ENCODE measurements at regions not wholly inside any gene's neighbourhood (a gene's known extent, or its start where the extent isn't known, plus 50 kb on each side); places are given as distances from the start of the nearest gene placed in this dataset.

DNA sequence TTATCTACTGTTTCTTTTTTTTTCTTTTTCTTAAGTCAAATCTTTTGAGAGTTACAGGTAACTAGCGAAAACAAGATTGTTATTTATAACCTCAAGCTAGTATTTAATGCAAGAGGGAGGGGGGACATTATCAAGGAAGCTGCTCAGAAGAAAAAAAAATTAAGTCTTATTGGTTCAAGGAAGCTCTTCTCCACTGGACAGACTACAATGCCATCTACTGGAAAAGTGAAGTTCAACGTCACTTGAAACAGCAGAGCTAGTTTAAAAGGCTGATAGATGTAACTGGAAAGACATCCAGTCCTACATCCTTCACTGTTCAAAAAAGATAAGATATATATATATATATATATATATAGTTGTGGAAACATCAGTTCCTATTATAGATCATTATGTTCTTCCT is 418.0 kb upstream of the PSMD7 start:
- DNase-seq: peak; percentile 61 to 84

- no peak for DNase-seq
These were observed 419.5 kb upstream of the PSMD7 start for GRCh38 chr16:73877150-73877549.

GRCh38 chr16:73875996-73876690 is 420.5 kb upstream of the PSMD7 start:
- DNase-seq: no peak

GRCh38 chr16:73874324-73874723 is 422.3 kb upstream of the PSMD7 start:
- no peak for DNase-seq

DNA sequence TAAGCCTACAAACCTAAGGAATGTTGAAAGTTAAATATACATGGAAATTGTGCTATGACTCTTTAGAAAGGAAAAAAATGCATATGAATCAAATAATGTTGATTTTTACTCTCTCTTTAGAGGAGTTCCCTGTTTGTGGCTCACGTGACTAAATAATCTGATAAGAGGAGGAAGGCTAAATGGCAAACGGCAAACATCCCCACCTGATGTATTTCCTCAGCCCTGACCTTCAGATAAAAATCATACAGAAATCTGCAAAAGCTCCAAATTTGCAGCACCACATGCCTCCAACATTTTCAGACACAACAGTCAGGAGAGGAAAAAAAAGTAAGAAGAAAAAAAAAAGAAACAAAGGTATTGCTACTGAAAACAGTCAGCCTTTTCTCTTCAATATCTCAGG is 423.0 kb upstream of the PSMD7 start:
- no peak for DNase-seq

- DNase-seq: no peak
These were observed 423.8 kb upstream of the PSMD7 start for GRCh38 chr16:73872856-73873255.

DNA sequence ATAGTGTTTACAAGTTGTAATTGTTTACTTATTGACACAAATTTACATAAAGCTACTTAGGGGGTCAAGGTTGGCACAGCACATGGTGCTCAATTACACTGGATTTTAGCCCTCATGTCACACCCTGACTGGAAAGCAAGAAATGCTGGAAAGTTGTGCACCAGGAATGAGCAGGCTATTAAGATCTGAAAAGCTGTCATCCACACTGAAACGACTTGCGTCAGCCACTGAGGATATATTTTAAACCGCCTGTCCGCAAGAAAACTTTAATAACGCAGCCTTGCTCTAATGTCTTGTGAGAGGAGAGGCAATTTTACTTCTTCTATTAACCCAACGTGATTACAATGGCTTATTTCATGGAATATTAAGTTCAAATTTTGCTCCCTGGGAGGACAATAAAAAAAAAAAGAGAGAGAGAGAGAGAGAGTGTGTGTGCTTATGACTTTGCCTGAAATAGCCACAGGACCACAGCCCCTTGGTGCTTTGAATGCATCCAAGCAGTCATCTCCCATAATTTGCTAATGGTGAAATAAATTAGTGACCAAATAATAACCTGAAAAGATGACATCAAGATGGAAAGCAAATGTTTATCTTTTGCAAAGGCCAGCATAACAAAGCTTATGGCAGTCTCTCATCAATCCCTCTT is 425.4 kb upstream of the PSMD7 start:
- DNase-seq: no peak

- no peak for DNase-seq
These were observed 427.5 kb upstream of the PSMD7 start for GRCh38 chr16:73869126-73869525.

GRCh38 chr16:73864868-73865267 is 431.7 kb upstream of the PSMD7 start:
- no peak for DNase-seq

DNA sequence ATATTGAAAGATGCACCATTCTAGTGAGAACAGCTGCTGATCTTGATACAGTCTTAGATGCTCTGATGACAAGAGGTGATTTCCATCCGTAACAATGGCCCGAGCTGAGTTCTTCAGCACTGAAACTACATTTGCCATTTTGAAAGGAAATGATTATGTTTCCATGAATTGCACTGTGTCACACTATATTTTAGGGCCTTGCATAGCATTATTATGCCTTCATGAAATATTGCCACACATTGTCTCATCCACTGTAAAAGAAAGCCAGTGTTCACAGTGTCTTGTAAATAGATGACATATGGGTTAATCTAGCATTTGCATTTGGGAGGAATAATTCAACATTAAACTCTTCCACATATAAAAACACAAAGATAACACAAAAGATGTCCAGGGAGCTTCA is 438.3 kb upstream of the PSMD7 start:
- DNase-seq: no peak

GRCh38 chr16:73853968-73854367 is 442.6 kb upstream of the PSMD7 start:
- no peak for DNase-seq

GRCh38 chr16:73852561-73852960 is 444.1 kb upstream of the PSMD7 start:
- DNase-seq: no peak

- DNase-seq: no peak
These were observed 447.6 kb upstream of the PSMD7 start for GRCh38 chr16:73848993-73849392.

- no peak for DNase-seq
These were observed 449.5 kb upstream of the PSMD7 start for GRCh38 chr16:73847090-73847489.

- DNase-seq: peak; percentile 45 to 59
These were observed 450.3 kb upstream of the PSMD7 start for GRCh38 chr16:73846356-73846755.

GRCh38 chr16:73846007-73846330 is 450.6 kb upstream of the PSMD7 start:
- no peak for DNase-seq

DNA sequence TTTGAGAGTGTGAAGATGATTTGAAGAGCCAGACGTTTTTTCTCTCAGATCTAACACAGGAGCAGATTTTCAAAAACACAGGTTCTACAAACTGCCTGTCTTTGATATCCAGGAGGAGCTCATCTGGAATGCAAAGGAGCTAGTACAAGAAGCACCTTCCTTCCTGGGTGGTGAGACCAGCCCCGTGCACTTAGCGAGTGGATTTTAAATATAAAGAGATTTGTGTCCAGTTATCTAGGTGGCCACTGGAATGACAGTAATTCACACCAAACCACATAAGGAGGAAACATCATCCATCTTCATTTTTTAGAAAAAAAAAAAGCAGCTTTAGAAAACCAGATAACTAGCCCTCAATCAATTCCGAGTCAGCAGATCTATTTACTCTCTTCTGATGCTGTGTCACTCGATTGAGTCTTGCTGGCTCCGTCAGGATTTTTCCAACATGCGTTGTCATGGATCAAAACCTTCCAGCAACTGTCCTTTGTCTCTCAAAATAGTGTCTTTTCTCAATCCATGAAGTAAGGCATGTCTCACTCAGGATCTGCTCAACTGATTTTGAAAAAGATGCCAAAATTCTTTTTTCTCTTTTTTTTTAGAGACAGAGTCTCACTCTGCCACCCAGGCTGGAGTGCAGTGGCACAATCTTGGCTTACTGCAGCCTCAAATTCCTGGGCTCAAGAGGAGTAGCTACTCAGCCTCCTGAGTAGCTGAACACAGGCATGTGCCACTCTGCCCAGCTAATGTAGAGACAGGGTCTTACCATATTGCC is 451.2 kb upstream of the PSMD7 start:
- no peak for DNase-seq

- DNase-seq: no peak
These were observed 455.9 kb upstream of the PSMD7 start for GRCh38 chr16:73840728-73841127.

DNA sequence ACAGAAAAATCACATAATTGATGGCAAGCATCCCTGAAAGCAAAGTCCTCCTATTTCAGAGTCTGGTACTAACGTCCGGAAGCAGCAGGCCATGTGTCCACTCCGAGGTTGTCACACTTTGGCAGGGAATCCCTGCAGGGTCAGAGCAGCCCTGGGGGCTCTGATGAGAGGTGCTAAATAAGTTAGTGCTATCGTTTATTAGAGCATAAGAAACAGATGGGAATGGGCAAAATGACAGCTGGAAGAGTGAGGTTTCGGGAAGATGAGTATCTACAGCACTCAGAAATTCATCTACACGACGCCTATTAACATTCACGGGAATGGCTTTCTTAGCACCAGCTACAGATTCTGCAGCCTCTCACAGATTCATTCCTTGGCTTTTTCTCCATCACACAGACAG is 465.4 kb upstream of the PSMD7 start:
- DNase-seq: peak in 1 of 2 experiments; percentile 29

DNA sequence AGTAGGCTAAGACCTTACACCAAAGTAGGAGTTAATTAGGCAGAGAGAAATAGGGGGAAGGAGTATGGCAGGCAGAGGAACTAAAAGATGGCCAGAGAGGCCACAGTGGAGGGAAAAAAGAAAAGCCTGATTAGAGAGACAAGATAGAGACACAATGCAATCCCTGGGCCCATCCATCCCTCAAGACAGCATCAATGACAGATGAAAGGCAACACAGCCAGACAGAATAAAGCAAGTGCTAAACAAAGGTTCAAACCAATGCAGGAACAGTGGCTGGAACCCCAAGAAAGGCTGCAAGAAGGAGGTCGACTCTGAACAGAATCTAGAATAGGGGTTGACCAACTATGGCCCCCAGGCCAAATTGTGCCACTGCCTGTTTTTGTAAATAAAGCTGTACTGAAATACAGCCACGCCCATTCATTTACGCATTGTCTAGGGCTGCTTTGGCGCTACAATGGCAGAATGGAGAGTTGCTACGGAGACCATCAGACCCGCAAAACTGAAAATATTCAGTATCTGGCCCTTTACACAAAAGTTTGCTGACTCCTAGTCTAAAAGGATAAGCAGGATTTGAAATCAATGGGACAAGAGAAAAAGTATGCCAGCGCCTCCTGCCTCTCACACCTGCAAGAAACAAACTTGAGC is 473.3 kb upstream of the PSMD7 start:
- DNase-seq: no peak

DNA sequence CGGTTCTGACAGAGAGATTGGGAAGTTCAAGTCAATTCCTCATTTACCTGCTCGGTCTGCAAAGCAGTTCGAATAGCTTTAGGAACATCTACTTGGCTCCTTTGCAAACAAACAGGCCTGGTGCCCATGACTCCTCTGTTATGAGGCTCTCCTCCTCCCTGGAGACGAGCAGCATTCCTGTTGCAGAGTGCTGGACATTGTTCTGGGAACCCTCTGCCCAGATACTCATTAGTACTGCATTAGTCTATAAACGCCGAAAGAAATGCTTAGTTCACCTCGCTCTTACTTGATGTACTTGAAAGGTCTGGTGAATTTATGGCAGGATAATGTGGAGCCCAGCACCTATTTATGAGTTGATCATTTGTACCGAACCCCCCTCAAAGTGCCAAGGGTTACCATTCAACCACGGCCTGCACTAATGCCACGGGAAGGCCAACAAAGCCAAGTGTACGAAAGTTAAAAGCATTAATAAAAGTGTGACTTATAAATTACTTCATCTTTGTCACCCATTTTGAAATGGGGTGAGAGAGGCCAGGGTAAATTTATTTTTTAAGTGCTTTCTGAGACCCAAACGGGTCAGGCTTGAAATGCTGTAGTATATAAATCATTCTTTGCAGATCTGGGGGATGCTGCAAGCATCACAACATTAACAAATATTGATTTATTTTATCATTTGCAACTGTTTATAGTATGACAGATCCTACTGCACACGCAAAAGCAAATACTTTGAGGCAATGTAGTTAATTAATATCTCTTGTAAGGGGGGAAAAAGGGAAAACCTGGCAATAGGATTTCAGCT is 478.9 kb upstream of the PSMD7 start:
- no peak for DNase-seq

GRCh38 chr16:73813527-73813926 is 483.1 kb upstream of the PSMD7 start:
- DNase-seq: no peak

- DNase-seq: no peak
These were observed 492.2 kb upstream of the PSMD7 start for GRCh38 chr16:73804456-73804855.

Measured in NCI-H524 (cell line).